Effector memory CD8-positive, alpha-beta T cell (primary cell): ENCODE measurements at regions not wholly inside any gene's neighbourhood (a gene's known extent, or its start where the extent isn't known, plus 50 kb on each side); places are given as distances from the start of the nearest gene placed in this dataset.

Source experiments
- ATAC-seq: fragments of 150-1000 bp; cut with Tn5 transposase; replicated peaks from 2 replicates; pipeline ENCODE4 v1.10.0; 2021; ENCODE audit warnings: mild to moderate bottlenecking, moderate library complexity
- DNase-seq, 3 experiments: peaks; one replicate each; pipeline ENCODE4 v3.0.0; 2021
- H3K27ac Mint-ChIP-seq, 2 donors: one replicate each; pipeline ENCODE4 v1.8.0; 2022; ENCODE audit warnings: mild to moderate bottlenecking in 2 of 2, mixed read lengths in 2 of 2, moderate library complexity in 2 of 2
- H3K27me3 Mint-ChIP-seq, 2 donors: one replicate each; pipeline ENCODE4 v1.8.0; 2022; ENCODE audit warnings: mixed read lengths in 2 of 2
- H3K36me3 Mint-ChIP-seq: one replicate; pipeline ENCODE4 v1.8.0; 2022; ENCODE audit warnings: mild to moderate bottlenecking, moderate library complexity, mixed read lengths; ENCODE audit not compliant: insufficient read depth
- H3K4me1 Mint-ChIP-seq, 2 donors: one replicate each; pipeline ENCODE4 v1.8.0; 2022; ENCODE audit warnings: low read depth in 2 of 2, mixed read lengths in 2 of 2
- H3K4me3 Mint-ChIP-seq, 2 donors: one replicate each; pipeline ENCODE4 v1.8.0; 2022; ENCODE audit warnings: mild to moderate bottlenecking in 2 of 2, mixed read lengths in 2 of 2, moderate library complexity in 2 of 2
- H3K9me3 Mint-ChIP-seq, 2 donors: one replicate each; pipeline ENCODE4 v1.8.0; 2022; ENCODE audit warnings: mixed read lengths in 2 of 2

DNA sequence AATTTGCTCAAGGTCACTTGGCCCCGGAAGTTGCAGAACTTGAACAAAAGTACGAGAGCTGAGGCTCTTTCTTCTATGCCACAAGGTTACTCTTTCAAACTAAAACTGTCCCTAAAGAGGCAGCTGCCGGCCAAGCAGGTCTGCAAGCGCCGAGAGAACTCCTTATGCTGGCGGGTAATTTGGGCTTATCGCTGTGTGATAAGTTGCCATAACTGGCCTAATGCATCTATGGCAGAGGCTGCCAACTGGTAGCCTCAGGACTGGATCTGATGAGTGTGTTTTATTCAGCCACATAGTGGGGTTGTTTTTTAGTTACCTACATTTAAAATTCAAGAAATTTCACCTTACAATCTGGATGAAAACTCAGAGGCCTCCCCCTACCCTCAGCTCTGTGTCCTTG lies 68.1 kb upstream of the SPOCK1 start:
- H3K4me3 Mint-ChIP-seq = no peak overlapping the region
- peaks cover 0 to 3% of the 10 kb centered on the region in 2 donors for H3K4me1 Mint-ChIP-seq
- ATAC-seq (no peak), DNase-seq (no peak)
- H3K27ac Mint-ChIP-seq = no peak overlapping the region
- H3K36me3 Mint-ChIP-seq = no peaks in the 10 kb centered on the region
- H3K27me3 Mint-ChIP-seq = peaks cover 30 to 61% of the 10 kb centered on the region in 2 donors
- H3K9me3 Mint-ChIP-seq = no peaks in the 10 kb centered on the region

DNA sequence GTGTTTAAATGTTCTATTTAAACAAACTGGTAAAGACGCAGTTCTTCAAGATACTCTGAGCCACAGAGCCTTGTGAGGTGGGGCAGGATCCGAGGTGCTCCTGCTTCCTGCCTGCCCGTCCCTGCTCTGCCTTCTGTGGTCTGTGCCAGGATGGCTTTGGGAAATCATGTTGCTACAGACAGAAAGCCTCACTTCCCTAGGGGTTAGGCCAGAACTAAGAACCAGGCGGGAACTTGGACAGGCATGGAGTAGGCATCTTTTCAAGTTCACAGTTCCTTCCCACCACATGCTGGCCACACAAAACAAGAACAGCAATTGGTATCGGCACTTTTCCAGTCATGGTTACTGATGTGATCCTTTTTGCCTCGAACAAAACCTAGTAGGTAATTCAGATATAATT lies 67.7 kb upstream of the SPOCK1 start:
- H3K27ac Mint-ChIP-seq = no peak overlapping the region
- no peaks in the 10 kb centered on the region for H3K36me3 Mint-ChIP-seq

DNA sequence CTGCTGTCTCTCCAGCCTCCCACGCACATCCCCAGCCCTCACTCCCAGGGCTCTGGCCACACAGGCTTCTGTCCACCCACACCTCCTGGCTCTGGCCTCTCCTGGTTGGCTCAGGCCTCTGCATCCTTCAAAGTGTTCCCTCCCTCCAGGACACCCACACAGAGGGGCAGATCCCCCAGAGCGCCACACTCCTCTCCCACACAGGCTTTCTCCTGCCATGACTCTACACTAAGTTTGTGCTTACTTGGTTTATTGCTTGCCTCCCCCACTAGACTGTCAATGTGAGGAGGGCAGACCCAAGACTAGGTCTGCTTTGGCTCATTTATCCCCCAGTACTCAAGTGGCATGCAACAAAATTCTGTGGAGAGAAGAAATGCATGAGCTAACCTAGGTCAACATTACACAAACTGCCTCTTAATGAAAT lies 67.0 kb upstream of the SPOCK1 start:
- no peak for DNase-seq
- Mint-ChIP-seq H3K9me3 (no peaks in the 10 kb centered on the region), H3K36me3 (no peaks in the 10 kb centered on the region), H3K4me3 (no peak overlapping the region), H3K27me3 (peaks cover 30 to 56% of the 10 kb centered on the region in 2 donors), H3K27ac (no peak overlapping the region), H3K4me1 (peaks cover 0 to 3% of the 10 kb centered on the region in 2 donors)
- ATAC-seq = no peak

More for the DNA sequence above, 67.7 kb upstream of the SPOCK1 start:
- DNase-seq = no peak
- Mint-ChIP-seq H3K4me3 (no peak overlapping the region), H3K4me1 (peaks cover 0 to 3% of the 10 kb centered on the region in 2 donors), H3K9me3 (no peaks in the 10 kb centered on the region), H3K27me3 (peaks cover 30 to 59% of the 10 kb centered on the region in 2 donors)
- no peak for ATAC-seq

DNA sequence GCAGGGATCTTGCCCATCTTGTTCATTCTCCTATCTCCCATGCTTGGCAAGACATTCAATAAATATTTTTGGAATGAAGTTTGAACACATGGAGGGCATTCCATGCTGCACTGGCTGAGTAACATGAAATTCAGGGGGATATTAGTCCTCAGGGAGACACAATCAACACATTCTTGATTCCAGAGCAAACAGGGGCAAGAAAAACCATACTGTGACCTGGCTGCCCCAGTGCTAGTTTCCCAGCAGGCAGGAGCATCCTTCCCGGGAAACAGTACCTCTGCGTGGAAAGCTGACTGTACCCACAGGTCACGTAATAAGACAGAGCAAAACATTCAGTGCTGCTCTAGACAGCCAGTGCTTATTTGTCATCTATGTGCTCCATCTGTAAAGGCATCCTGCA lies 66.3 kb upstream of the SPOCK1 start:
- H3K27ac Mint-ChIP-seq = no peak overlapping the region
- H3K4me1 Mint-ChIP-seq = peaks cover 0 to 3% of the 10 kb centered on the region in 2 donors
- H3K36me3 Mint-ChIP-seq = no peaks in the 10 kb centered on the region
- no peaks in the 10 kb centered on the region for H3K9me3 Mint-ChIP-seq
- no peak for DNase-seq
- H3K27me3 Mint-ChIP-seq = peaks cover 27 to 50% of the 10 kb centered on the region in 2 donors
- ATAC-seq = no peak
- H3K4me3 Mint-ChIP-seq = no peak overlapping the region

DNA sequence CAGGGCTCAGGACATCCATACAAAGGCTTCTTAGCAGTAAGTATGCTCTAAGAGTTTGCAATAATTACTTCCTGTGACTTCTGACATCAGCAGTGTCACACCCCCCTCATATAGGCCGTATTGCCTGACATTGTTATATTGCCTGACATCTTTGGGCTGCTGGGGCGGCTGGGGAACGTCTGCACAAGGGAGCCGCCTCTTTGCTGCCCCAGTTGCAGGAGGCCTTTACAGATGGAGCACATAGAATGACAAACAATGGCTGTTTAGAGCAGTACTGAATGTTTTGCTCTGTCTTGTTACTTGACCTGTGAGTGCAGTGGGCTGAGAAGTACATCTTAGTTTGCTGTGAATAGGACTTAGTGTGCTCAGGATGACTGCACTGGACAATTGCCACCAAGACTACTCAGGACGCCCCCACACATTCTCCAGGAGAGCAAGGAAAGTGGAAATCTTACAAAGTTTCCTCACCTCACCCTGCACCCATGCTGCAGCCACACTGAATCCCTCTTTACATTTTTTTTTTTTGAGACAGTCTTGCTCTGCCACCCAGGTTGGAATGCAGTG lies 65.4 kb upstream of the SPOCK1 start:
- no peak overlapping the region for H3K27ac Mint-ChIP-seq

DNA sequence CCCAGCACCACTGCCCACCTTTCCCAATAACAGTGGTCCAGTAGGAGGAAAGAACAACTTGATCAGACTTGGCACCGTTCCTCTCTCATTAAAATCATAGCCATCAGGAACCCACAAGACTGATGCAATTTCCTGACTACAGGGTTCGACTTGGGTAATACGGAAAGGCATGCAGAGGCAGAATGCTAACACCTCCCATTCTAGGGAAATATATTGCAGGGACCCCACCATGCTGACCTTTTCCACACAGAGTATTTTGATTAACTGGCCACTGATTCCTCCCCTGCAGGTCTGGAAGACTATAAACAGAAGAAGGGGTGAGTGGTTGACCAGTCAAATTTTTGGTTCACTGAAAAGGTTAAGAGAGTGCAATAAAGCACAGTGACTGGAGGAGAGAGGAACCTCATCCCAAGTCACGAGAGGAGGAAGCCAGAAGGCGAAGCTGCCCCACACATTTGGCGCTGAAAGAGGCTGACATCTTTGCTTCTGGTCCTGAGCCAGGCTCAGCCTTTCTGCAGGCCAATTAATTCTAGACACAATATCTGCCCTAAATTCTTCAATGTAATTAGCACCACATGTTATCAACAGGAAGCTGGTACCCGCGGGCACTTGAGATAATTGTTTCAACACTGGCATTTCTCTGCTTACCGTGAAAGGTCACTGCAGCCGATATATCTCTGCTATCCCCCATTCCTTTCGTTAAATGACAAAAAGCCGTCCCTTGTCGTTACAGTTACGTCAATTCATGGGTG lies 64.7 kb upstream of the SPOCK1 start:
- no peak overlapping the region for H3K27ac Mint-ChIP-seq
- no peak for ATAC-seq
- no peak for DNase-seq
- H3K9me3 Mint-ChIP-seq = no peaks in the 10 kb centered on the region
- no peaks in the 10 kb centered on the region for H3K36me3 Mint-ChIP-seq
- no peak overlapping the region for H3K4me3 Mint-ChIP-seq
- H3K27me3 Mint-ChIP-seq = peaks cover 31 to 48% of the 10 kb centered on the region in 2 donors
- peaks cover 0 to 3% of the 10 kb centered on the region in 2 donors for H3K4me1 Mint-ChIP-seq

More for the DNA sequence above, 65.4 kb upstream of the SPOCK1 start:
- peaks cover 27 to 48% of the 10 kb centered on the region in 2 donors for H3K27me3 Mint-ChIP-seq
- H3K4me1 Mint-ChIP-seq = peaks cover 0 to 3% of the 10 kb centered on the region in 2 donors
- no peaks in the 10 kb centered on the region for H3K36me3 Mint-ChIP-seq
- no peak for ATAC-seq
- H3K9me3 Mint-ChIP-seq = no peaks in the 10 kb centered on the region
- no peak for DNase-seq
- no peak overlapping the region for H3K4me3 Mint-ChIP-seq

DNA sequence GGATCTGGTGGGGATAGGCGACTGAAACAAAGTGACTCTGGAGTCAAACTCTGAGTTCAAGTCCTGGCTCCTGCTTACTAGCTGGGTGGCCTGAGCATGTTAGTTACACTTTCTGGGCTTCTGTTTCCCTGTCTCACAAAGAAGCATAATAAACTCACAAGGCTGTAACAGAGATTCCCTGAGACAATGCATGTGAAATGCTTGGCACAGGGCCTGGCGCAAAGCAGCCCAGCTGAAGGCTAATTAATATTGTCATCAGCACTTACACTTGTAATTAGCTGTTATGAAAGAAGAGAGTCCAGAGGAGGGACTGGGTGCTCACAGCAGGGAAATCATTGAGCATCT lies 64.1 kb upstream of the SPOCK1 start:
- ATAC-seq (no peak), DNase-seq (no peak)
- no peak overlapping the region for H3K27ac Mint-ChIP-seq
- H3K36me3 Mint-ChIP-seq = no peaks in the 10 kb centered on the region
- peaks cover 0 to 3% of the 10 kb centered on the region in 2 donors for H3K4me1 Mint-ChIP-seq
- H3K4me3 Mint-ChIP-seq = no peak overlapping the region
- H3K9me3 Mint-ChIP-seq = no peaks in the 10 kb centered on the region
- H3K27me3 Mint-ChIP-seq = peaks cover 31 to 47% of the 10 kb centered on the region in 2 donors

DNA sequence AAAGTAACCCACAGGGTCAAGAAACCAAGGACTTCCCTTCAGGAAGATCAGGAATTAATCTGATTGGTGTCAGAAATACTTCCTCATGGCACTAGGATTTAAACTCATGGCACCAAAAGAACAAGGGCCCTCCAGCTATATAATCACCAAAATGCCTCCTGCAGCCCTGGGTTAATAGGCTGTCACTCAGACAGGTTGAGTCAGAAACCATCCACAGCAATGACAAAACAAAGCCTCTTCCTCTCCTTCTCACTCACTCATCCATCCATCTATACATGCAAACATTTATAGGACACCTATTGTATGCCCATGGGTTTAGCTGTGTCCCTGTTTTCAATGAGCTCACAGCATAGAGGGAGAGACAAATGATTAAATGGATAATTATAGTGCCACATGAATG lies 62.5 kb upstream of the SPOCK1 start:
- ATAC-seq (no peak), DNase-seq (no peak)
- Mint-ChIP-seq H3K36me3 (no peaks in the 10 kb centered on the region), H3K4me3 (no peak overlapping the region), H3K9me3 (no peaks in the 10 kb centered on the region), H3K4me1 (peaks cover 0 to 3% of the 10 kb centered on the region in 2 donors), H3K27ac (no peak overlapping the region), H3K27me3 (peaks cover 36 to 43% of the 10 kb centered on the region in 2 donors)

DNA sequence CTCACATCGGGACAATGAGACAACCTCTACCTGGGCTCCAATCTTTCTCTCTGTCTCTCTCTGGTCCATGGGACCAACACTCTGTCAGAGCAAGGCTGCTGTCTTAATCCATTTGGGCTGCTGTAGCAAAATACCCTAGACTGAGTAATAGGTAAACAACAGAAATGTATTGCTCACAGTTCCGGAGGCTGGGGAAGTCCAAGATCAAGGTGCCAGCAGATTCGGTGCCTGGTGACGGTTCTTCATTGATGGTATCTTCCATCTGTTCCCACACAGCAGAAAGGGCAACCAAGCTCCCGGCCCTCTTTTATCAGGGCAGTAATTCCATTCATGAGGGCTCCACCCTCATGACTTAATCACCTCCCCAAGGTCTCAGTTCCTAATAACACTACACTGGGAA lies 61.3 kb upstream of the SPOCK1 start:
- peaks cover 27 to 31% of the 10 kb centered on the region in 2 donors for H3K27me3 Mint-ChIP-seq
- H3K27ac Mint-ChIP-seq = no peak overlapping the region
- no peaks in the 10 kb centered on the region for H3K36me3 Mint-ChIP-seq
- H3K9me3 Mint-ChIP-seq = no peaks in the 10 kb centered on the region
- H3K4me3 Mint-ChIP-seq = no peak overlapping the region
- DNase-seq (no peak), ATAC-seq (no peak)
- peaks cover 0 to 3% of the 10 kb centered on the region in 2 donors for H3K4me1 Mint-ChIP-seq
